Stimulated activated CD4-positive, alpha-beta T cell treated with anti-CD3 and anti-CD28 coated beads, Interleukin-12 subunit alpha, Interleukin-12 subunit beta, amount 100 ng/mL, for 48 hours (primary cell): ENCODE measurements at regions not wholly inside any gene's neighbourhood (a gene's known extent, or its start where the extent isn't known, plus 50 kb on each side); places are given as distances from the start of the nearest gene placed in this dataset.
"Not testable (repeated sequence)": the region's sequence is repeated elsewhere in the genome, so short reads cannot be mapped to it uniquely, and the experiment has no call there.

Experiments
- DNase-seq, 3 donors: peaks; one replicate each; pipeline ENCODE4 v3.0.0-alpha.2; 2020; ENCODE audit warnings: low read depth in 2 of 3, low spot score in 1 of 3

DNA sequence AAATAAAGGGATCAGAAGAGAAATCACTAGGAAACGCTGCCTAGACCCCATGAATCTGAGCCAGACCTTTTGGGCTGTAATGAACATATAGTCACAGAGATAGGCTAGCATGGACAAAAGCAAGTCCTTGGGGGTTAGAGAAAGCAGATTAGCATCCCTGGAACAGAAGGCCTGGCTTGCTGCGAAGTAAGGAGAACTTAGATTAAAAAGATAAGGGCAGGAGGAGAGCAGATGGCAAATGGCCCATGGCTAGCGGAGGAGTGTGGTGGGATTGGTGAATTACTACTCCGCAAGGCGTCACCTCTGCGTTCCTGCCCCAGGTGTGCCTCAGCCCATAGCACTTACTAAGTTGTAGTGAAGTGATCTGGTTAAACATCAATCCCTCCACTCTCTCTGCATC, 92.3 kb upstream of the ZNF438 start:
- no peak for DNase-seq

DNA sequence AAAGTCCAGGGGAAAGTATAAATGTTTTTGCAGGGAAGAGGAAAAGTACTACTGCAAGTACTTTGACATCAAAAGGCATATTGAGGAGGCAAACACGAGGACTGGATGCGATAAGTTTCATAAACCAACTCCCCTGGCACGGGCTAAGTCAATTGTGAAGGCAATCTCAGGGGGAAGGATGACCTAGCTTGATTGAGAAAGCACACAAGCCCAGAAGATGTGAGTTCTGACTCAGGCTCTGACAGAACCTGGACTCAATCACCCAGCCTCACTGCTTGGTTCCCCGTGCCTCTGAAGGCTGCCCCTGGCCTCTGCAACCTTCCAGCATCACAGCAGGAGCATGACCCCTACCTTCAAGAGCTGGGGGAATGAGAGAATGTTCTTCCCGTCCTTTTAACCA, 93.2 kb upstream of the ZNF438 start:
- no peak for DNase-seq

DNA sequence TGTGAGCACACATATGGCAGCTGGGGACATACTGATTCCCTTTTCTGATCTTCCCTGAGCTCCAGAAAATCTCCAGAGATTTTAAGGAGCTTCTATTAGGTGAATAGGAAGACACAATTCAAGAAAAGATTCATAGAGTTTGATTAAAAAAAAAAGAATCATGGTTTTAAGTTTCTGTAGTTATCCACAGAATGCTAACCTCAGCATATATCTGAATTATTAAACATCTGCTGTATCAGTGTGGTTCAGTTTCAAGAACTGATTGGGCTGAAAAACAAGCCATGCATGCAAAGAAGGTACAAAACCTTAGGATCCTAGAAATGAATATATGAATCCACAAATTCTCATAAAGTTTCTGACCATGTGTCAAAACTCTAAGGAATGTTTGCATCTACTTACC, 94.1 kb upstream of the ZNF438 start:
- DNase-seq, result no peak

DNA sequence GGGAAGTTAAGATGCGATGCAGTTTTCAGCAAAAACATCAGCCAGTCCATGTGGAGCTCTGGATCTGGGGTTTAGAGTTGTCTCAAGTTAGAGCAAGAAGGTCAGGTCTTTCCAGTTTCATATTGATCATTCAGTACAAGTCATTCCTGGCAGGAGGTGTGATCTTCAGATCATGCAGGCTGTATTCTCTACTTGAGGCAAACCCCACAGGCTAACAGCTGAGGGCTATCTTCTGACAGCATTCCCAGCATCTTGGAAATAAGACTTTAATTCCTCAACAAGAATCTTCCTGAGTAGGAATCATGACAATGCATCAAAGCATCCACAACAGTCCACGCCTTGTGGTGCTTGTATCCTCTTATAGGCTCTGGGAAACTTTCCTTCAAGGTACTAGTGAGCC, 94.9 kb upstream of the ZNF438 start:
- DNase-seq, result no peak

DNA sequence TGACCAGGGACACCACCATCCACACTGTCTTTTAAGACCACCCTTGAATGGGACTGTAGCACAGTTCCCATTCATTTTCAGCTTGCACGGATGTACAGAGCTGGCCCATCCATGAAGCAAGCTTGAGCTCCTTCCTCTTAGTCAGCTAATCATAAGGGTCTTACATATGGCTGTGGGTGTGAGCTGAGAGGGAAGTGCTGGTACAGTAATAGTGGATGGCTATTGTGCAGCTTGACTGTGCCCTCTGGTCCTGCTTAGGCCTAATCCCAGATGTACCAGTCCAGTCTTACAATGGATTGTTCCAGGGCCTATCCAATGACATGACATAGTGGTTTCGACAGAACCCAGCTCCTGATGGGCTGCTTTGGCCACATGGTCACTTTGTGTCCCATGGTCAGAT, 96.9 kb upstream of the ZNF438 start:
- DNase-seq, result no peak

DNA sequence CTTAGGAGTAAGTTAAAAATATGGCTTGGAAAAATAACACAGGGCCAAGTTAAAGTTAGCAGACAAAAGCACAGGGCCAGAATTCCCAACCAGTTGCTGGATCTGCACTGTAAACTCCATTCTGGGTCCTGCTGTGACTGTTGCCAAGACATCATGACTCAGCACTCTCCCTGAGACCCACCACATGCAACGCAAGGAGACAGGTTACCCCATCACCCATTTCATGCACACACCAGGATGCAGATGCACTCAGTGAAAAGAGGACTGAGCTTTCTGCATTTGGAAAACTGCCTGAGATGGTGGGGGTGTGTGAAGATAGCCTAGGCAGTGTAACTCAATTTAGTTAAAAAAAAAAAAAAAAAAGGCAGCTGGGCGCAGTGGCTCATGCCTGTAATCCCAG, 97.6 kb upstream of the ZNF438 start:
- DNase-seq, result no peak

DNA sequence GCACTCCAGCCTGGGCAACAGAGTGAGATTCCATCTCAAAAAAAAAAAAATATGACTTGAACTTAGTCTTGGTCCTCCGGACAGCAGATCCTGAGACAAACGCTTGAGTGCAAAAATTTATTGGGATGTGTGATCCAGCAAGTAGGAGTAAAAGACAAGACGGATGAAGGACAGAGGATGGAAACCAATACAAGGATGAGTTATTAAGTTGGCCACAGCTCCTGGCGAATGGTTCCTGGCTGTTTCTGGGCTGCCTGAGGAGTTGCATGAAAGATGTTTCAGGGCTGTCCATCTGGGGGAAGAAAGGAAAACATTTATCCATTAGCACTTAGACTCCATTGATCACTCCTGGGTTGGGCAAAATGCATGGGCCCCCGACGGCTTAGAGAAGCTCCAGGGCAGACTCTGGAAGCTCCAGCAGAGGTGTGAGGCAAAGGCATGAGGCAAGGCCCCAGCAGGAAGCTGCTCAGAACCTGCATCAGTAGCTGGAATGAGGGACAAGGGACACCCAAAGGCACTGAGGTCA, 98.3 kb upstream of the ZNF438 start:
- DNase-seq, result no peak

DNA sequence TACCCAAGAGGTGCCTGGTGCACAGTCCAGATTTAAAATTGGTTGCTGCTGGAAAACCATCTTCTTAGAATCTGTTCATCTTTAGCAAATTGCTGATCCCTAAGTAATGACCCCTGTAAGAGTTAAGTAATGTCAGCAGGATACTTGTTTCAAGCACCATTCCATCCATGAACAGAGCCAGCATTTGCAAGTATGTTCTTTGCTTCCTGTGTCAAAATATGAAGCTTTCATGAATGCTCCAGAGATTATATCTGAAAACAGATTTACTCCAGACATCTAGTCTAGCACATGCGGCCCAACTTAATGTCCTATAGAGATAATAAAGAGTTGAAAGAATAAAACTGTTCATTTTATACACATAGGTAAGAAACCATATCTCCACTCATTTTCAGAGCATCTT, 98.7 kb upstream of the ZNF438 start:
- no peak for DNase-seq

DNA sequence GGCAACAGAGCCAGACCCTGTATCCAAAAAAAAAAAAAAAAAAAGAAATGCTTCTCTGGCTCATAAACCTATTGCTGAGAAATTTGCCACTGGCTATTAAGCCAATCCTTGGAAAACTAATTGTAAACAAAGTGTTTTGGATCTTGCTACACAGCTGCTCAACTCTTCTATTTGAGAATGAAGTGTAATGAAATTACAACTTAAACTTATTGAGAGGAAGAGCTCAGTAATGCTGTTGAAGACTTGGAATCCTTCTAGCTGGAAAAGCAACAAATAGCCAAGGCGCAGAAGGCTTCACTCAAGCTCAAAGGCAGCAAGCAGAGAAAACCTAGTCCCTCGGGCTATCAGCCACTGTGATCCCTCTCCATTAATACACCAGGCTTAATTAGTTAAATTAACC, 99.6 kb upstream of the ZNF438 start:
- no peak for DNase-seq

DNA sequence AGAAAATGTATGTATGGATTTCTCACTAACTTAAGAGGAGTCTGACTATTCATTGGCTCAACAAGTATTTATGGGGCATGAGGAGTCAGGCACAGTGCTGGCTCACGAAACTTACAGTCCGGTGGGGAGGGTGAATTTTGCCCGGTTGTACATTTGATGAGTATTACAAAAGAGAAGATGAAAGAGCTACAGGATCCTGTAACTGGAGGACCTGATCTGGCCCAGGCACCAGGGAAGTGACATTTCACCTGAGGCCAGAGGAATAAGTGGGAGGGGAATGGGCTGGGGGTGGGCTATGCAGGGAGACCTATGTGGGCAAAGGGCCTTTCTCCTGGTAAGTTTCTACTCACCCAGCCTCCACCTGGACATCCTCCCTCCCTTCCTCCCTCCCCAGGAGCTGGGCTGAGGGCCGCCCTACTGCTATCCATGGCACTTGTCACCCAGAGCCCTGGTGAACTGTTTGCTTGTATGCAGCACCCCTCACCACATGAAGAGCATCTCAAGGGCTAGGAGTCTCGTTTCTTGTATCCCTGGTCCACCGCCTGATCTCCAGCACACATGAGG, 101.1 kb upstream of the ZNF438 start:
- no peak for DNase-seq

DNA sequence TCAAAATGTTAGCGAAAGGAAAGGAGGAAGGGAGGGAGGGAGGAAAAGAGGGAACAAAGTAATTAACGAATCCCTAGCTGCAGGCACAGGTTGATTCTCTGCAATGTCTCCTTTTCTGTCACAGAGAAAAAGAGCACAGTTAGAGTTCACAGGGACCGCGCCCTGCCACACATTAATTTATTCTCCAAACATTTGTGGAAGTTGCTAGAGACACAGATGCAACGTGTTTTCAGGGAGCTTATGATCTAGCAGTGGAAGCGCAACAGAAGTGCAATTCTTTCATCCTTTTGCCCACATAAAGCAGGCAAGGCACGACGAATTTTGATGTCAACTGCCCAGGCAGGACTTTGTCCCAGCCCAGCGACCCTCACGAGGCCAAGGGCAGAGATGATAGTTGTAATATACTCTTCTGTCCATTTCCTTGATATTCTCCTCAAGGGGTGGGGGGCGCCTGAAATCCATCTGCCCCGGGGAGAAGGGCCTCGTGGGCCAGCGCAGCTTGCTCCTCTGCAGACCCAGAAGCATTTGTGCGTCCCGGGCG, 101.7 kb upstream of the ZNF438 start:
- DNase-seq, result no peak

DNA sequence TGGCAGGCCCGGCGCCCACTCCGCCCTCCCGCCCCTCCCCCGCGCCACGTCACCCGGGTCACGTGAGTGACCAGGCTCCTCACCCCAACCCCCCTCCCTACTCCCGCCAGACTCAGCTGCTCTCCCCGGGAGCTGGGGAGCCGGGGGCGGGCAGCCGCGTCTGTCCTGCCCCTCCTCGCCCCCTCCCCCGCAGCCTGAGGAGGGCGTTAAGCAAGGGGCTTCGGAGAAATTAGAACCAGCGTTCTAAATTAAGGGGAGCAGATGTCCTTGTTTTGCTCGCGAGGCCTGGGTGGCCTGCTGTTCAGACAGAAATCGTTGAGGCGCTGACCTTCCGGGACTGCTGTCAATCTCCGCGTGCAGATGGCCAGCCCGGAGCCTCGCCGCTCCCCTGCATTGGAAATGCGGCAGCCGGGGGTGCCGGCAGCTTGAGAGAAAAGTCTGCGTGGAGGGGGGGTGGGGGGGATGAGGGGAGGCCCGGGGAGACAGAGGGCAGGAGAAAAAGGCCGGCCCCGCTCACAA, 102.2 kb upstream of the ZNF438 start:
- DNase-seq, result peak; percentile 45 to 56 (median 53)

DNA sequence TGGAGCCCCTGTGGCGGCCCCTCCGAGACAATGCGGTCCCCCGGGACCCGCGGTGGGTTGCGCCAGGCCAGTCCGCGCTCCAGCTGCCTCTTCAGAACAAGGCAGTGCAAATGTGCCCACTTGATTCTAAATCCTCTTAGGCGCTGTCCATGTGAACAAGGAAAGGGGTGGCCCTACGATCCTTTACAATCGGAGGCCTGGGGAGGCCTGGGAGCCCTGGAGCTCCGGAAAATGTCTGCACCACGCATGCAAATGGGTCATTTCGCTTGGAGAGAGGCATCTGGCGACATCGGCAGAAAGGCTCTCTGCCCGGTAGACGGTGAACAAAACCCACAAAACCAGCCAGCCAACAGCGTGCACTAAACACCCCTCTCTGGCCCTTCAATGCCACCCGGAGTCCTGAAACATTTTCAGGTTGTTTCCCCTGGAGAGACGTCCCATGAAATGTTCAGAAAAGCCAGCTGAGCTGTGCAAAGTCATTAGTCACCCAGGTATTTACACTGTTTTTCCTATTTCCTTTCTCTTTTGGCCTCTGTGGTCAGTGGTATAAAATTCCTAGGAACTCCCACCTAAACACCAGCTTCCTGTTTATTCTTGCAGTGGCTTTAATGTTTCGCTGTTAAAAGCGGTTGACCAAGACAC, 102.8 kb upstream of the ZNF438 start:
- peak in 2 of 3 donors; percentile 17 to 22 for DNase-seq

DNA sequence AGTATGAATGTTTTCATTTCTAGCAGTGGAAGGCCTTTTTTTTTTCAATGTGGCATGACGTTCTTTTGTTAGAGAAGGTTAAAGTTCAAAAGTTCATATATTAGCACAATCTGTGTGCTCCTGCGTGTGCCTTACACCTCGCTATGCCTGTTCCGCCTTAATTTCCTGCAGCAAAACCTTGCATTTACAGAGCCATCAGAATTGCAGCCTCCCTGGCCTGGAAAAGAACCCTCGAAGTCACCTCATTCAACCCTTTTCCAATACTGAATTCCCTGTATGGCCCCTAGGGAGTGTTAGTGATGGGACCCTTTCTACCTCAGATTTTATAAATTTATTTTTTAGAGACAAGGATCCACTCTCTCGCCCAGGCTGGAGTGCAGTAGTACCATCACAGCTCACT, 103.5 kb upstream of the ZNF438 start:
- no peak for DNase-seq

DNA sequence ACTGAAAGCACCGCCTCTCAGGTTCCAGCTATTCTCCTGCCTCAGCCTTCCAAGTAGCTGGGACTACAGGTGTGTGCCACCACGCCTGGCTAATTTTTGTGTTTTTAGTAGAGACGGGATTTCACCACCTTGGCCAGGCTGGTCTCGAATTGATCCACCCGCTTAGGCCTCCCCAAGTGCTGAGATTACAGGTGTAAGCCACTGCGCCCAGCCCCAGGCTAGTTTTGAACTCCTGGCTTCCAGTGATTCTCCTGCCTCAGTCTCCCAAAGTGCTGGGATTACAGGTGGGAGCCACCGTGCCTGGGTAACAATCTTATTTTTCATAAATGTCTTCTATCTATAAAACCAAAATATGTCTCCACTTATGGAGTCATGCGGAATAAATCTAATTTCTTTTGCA, 104.1 kb upstream of the ZNF438 start:
- DNase-seq, result not testable (repeated sequence)

DNA sequence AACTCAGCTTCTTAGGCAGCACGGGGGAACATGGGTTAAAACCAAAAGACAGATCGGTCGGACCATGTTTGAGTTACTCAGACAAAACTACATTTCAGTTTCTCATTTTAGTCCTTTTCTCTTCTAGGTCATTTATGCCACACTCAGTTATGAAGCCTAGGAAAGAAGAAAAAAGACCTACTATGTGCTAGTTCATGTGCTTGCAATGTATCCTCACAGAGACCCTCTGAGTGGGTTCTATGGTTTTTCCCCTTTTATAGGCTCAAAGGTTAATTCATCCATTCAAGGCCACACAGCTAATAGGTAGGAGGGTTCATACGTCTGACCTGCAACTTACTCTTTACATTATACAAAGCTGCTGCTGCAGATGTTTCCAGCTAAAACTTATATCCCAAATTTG, 104.7 kb upstream of the ZNF438 start:
- DNase-seq, result no peak

DNA sequence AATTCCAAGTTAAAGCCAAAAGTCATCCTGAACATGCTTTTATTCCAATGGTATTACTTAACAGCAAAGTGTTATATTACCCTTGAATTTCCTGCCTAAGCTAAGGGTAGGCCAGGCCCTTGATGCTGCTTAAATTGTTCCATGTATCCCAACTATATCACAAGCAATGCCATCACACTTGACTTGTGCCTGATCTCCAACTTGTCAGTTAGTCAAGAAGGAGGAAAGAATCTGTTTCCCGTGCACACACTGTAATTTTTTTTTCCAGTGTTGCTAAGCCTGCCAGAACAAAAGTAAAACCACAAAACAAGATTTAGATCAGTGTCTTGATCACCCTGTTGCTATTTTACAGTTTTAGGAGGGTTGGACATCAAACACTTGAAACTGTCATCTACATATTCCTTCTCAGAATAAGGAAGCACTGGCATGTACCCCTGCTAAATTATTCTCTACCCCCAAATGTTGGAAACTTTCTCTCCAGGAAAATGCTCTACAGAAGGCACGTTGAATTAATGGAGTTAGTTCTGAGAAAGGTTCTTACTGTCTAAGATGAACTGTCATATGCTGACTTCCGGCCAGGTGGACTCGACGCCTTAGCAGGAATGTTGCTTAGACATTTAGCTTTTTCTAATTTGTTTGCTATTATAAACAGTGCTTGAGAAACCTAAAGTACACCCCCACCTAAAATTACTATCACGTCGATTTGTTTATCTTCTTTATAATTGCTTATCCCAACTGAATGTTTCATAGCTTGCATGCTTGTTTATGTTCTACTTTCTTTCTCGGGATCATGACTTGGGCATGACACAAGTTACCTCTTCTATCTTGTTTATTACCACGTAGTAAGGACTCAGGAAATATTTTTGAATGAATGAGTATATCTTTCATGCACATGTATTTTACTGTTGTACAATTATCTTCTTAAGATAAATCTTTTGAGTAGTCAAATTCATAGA, 105.5 kb upstream of the ZNF438 start:
- no peak for DNase-seq

DNA sequence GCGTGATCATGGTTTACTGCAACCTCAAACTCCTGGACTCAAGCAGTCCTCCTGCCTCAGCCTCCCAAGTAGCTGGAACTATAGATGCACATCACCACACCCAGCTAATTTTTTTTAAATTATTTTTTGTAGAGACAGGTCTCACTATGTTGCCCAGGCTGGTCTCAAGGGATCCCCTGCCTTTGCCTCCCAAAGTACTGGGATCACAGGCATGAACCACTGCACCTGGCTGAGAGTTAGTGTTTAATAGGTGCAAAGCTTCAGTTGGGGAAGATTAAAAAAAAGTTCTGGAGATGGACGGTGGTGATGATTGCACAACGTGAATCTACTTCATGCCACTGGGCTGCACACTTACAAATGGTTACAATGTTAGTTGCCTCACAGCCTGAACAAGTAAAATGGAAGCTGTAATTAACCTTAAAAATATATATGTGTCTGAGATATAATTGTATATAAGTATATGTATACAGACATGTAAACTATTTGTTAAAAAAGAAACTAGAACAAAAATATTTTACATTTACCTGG, 106.4 kb upstream of the ZNF438 start:
- no peak for DNase-seq

DNA sequence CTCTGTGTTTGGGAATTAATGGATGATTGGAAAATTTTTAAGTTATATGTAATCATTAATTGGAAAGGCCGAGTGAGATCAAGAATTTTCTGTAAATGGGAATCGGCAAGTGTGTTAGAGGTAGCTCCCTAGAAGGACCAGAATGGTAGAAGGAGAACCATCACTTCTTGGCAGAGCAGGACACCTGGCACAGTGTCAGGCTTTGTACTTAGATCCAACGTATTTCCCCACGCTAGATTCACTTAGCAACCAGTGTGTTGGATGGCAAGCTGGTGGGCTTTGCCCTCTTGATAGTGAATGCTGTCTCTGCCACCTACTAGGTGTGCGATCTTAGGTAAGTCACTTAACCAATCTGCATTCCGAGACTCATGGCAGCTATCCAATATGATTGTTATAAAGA, 107.8 kb upstream of the ZNF438 start:
- no peak for DNase-seq

DNA sequence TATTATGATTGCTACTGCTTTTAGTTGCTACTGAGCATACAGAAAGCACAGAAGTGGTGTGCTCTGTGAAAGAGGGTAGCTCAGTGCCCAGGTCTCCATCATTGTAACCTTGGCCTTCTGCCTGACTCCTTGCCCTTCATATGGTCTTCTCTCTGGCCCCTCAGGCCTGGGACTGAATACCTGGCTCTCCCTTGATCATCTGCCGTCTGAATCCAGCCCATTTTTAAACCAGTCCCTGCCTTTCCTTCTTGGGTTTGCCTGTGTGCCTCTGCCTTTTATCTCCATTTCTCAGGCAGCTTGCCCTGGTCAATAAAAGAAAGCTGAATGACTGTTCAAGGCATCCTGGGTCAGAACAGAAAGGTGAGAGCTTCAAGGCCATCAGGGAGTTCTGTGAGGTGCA, 109.1 kb upstream of the ZNF438 start:
- DNase-seq, result no peak

DNA sequence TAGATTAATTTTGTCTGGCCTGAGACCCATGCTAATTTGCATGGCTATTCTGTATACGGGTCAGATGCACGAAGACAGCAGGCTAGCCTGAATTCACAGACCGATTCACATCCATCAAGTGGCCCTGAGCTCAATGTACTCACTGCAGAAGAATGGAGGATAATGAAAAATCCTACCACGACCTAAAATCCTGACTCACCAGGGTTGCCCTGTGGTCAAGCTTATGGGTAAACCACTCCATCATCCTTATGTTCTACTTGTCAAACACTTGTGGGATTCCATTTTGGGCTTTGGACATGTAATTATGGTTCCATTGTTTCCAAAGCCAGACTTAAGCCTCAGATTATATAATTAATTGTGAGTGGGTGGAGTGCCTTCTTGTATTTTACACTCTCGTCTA, 110.4 kb upstream of the ZNF438 start:
- DNase-seq, result no peak
